Fibroblast of the aortic adventitia (primary cell): ENCODE measurements at regions not wholly inside any gene's neighbourhood (a gene's known extent, or its start where the extent isn't known, plus 50 kb on each side); places are given as distances from the start of the nearest gene placed in this dataset.
A peak's percentile ranks its signal among the peaks of the same experiment; 100 is the strongest.

Source experiments
- DNase-seq: peaks from one replicate; pipeline ENCODE4 v3.0.0-alpha.2; 2010; ENCODE audit warnings: low read depth
- H3K4me3 ChIP-seq: 2 replicates; pipeline ENCODE4 v1.5.1; 2011; ENCODE audit warnings: low read depth, mild to moderate bottlenecking, control low read depth, low read length, moderate library complexity
- CTCF ChIP-seq: IDR thresholded peaks from 2 replicates; pipeline ENCODE4 v1.5.1; 2011; ENCODE audit warnings: mild to moderate bottlenecking, low read length, control low read depth, inconsistent platforms; ENCODE audit not compliant: insufficient read depth

GRCh38 chr17:71325117-71325516 is 795.7 kb upstream of the SOX9 start:
- no peak for TF ChIP-seq CTCF
- no peak for DNase-seq
- H3K4me3 ChIP-seq, result no peak overlapping the region

GRCh38 chr17:71325886-71326285 is 794.9 kb upstream of the SOX9 start:
- DNase-seq, result no peak
- TF ChIP-seq CTCF, result no peak
- no peak overlapping the region for H3K4me3 ChIP-seq

GRCh38 chr17:71327376-71328059 is 793.3 kb upstream of the SOX9 start:
- no peak for TF ChIP-seq CTCF
- peak; percentile 28 for DNase-seq

GRCh38 chr17:71329310-71330098 is 791.3 kb upstream of the SOX9 start:
- DNase-seq, result no peak
- TF ChIP-seq CTCF, result no peak

More at GRCh38 chr17:71327376-71328059, 793.3 kb upstream of the SOX9 start:
- H3K4me3 ChIP-seq, result no peak overlapping the region

GRCh38 chr17:71330099-71330375 is 790.8 kb upstream of the SOX9 start:
- DNase-seq, result peak; percentile 7
- no peak for TF ChIP-seq CTCF
- no peak overlapping the region for H3K4me3 ChIP-seq

More at GRCh38 chr17:71329310-71330098, 791.3 kb upstream of the SOX9 start:
- no peak overlapping the region for H3K4me3 ChIP-seq

- H3K4me3 ChIP-seq, result no peak overlapping the region
- DNase-seq, result no peak
- no peak for TF ChIP-seq CTCF
Measured at GRCh38 chr17:71331754-71332325, 789.0 kb upstream of the SOX9 start.
